ENCODE measurements at regions not wholly inside any gene's neighbourhood (a gene's known extent, or its start where the extent isn't known, plus 50 kb on each side); places are given as distances from the start of the nearest gene placed in this dataset.

GRCh38 chr17:77708049-77708448 is 250.5 kb upstream of the TNRC6C start:
- no peak overlapping the region for H3K27ac ChIP-seq
- TF ChIP-seq ZFX (IDR thresholded peaks at IDR 0.05; ENCODE audit: borderline replicate concordance) = no peak
- no peak for TF ChIP-seq CTCF (IDR thresholded peaks at IDR 0.05)

DNA sequence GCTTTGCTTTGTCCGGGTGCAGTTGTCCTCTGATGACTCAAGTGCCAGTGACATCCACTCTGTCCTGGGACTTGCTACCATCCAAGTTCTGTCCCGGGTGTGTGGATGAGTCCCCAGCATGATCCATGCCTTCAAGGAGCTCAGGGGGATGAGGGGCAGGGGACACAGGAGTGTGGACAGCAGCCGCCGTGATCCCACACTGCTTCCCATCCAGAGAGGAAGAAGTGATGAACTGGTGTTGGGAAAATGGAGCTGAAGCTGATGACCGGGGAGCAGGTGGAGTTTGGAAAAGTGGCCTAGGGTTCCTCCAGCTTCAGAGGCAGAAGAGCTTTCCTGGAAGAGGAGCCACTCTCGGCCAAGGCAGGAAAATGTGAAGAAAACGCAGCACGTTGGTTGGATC is 249.6 kb upstream of the TNRC6C start:
- TF ChIP-seq CTCF (IDR thresholded peaks at IDR 0.05) (no peak), ZFX (IDR thresholded peaks at IDR 0.05; ENCODE audit: borderline replicate concordance) (no peak)
- H3K27ac ChIP-seq = no peak overlapping the region

GRCh38 chr17:77709594-77709993 is 248.9 kb upstream of the TNRC6C start:
- TF ChIP-seq ZFX (IDR thresholded peaks at IDR 0.05; ENCODE audit: borderline replicate concordance) = no peak

GRCh38 chr17:77712578-77712977 is 245.9 kb upstream of the TNRC6C start:
- no peak overlapping the region for H3K27ac ChIP-seq
- TF ChIP-seq ZFX (IDR thresholded peaks at IDR 0.05; ENCODE audit: borderline replicate concordance) = no peak
- TF ChIP-seq CTCF (IDR thresholded peaks at IDR 0.05) = no peak

More at GRCh38 chr17:77709594-77709993, 248.9 kb upstream of the TNRC6C start:
- H3K27ac ChIP-seq = no peak overlapping the region

DNA sequence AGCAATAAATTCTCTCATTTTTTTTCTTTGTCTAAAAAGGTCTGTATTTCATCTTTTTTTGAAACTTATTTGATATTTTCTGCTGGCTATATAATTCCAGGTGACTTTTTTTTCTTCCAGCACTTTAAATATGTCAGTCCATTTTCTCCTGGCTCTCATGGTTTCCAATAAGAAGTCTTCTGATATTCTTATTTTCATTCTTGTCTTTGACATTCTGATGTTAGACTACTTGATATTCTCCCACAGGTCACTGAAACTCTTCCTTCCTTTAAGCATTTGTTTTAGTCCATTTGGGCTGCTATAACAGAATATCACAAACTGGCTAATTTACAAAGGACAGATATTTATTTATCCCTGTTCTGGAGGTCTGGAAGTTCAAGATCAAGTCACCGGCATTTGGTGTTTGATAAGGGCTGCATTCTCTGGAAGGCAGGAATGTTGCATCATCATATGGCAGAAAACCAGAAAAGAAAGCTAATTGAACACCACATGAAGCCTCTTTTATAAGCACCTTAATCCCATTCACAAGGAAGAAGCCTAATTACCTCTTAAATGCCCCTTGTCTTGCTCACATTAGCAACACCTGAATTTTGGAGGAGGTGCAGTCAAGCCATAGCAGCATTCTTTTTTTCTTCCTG is 242.1 kb upstream of the TNRC6C start:
- TF ChIP-seq ZFX (IDR thresholded peaks at IDR 0.05; ENCODE audit: borderline replicate concordance) (no peak), CTCF (IDR thresholded peaks at IDR 0.05) (no peak)
- H3K27ac ChIP-seq = no peak overlapping the region

DNA sequence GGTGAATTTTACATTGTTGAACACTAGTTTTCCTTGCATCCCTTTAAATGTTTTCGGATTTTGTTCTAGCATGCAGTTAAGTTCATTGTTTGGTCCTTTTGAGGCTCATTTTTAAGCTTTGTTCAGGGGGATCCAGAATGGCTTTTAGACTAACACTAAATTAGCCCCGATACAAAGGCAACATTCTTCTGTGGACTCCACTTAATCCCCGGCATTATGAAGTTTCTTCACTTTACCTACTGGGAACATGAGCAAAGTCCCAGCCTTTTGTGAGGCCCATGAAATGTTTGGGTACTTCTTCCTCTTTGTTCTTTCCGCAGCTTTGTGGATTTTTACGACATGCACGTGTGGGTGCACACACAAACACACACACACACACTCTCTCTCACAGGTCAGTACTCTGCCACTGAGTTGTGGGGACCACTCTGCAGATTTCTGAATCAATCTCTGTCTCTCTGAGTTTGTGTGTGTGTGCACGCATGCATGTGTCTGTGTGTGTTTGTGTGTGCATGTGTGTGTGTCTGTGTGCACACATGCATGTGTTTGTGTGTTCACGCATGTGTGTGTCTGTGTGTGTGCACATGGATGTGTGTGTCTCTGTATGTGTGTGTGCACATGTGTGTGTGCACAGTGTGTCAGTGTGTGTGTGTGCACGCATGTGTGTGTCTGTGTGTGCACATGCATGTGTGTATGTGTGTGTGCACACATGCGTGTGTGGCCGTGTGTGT is 240.4 kb upstream of the TNRC6C start:
- TF ChIP-seq CTCF (IDR thresholded peaks at IDR 0.05) (no peak), ZFX (IDR thresholded peaks at IDR 0.05; ENCODE audit: borderline replicate concordance) (no peak)
- H3K27ac ChIP-seq = no peak overlapping the region

GRCh38 chr17:77718669-77718961 is 239.9 kb upstream of the TNRC6C start:
- TF ChIP-seq ZFX (IDR thresholded peaks at IDR 0.05; ENCODE audit: borderline replicate concordance) = no peak
- no peak for TF ChIP-seq CTCF (IDR thresholded peaks at IDR 0.05)

More at GRCh38 chr17:77718669-77718961, 239.9 kb upstream of the TNRC6C start:
- no peak overlapping the region for H3K27ac ChIP-seq

All from 22Rv1 (cell line).